NCI-H345 treated with DMSO at 0.1 percent for 48 hours (cell line): ENCODE measurements at regions not wholly inside any gene's neighbourhood (a gene's known extent, or its start where the extent isn't known, plus 50 kb on each side); places are given as distances from the start of the nearest gene placed in this dataset.

ENCODE experiments used
- DNase-seq: peaks from one replicate; lab custom pipeline; 2025; ENCODE audit not compliant: unreplicated experiment; lab: John Stamatoyannopoulos, UW

GRCh38 chr12:97321621-97322020, 141.0 kb upstream of the RMST start:
- DNase-seq = no peak

GRCh38 chr12:97322388-97322787, 140.2 kb upstream of the RMST start:
- no peak for DNase-seq

- no peak for DNase-seq
Measured at GRCh38 chr12:97323154-97323553, 139.4 kb upstream of the RMST start.

- DNase-seq = no peak
Measured at GRCh38 chr12:97324471-97324870, 138.1 kb upstream of the RMST start.

GRCh38 chr12:97335115-97335514, 127.5 kb upstream of the RMST start:
- no peak for DNase-seq

GRCh38 chr12:97336900-97337751, 125.5 kb upstream of the RMST start:
- DNase-seq = no peak

GRCh38 chr12:97342130-97342529, 120.5 kb upstream of the RMST start:
- DNase-seq = no peak

- no peak for DNase-seq
Measured at GRCh38 chr12:97347956-97348355, 114.6 kb upstream of the RMST start.

- DNase-seq = no peak
Measured at GRCh38 chr12:97358361-97358760, 104.2 kb upstream of the RMST start.

GRCh38 chr12:97359021-97359690, 103.4 kb upstream of the RMST start:
- no peak for DNase-seq

- DNase-seq = no peak
Measured at GRCh38 chr12:97363693-97364092, 98.9 kb upstream of the RMST start.

- no peak for DNase-seq
Measured at GRCh38 chr12:97368462-97369163, 94.0 kb upstream of the RMST start.

GRCh38 chr12:97375310-97375709, 87.3 kb upstream of the RMST start:
- DNase-seq = no peak

GRCh38 chr12:97380440-97380839, 82.2 kb upstream of the RMST start:
- no peak for DNase-seq

- DNase-seq = no peak
Measured at GRCh38 chr12:97385121-97385520, 77.5 kb upstream of the RMST start.

- no peak for DNase-seq
Measured at GRCh38 chr12:97386133-97386581, 76.4 kb upstream of the RMST start.

GRCh38 chr12:97387844-97388243, 74.8 kb upstream of the RMST start:
- no peak for DNase-seq

- no peak for DNase-seq
Measured at GRCh38 chr12:97394657-97395056, 67.9 kb upstream of the RMST start.

- DNase-seq = no peak
Measured at GRCh38 chr12:97397008-97397407, 65.6 kb upstream of the RMST start.

GRCh38 chr12:97398704-97399103, 63.9 kb upstream of the RMST start:
- no peak for DNase-seq

GRCh38 chr12:97404093-97404492, 58.5 kb upstream of the RMST start:
- no peak for DNase-seq

GRCh38 chr12:97404543-97404942, 58.1 kb upstream of the RMST start:
- peak; percentile 78 for DNase-seq
